Fibroblast of skin of left biceps (primary cell): ENCODE measurements at regions not wholly inside any gene's neighbourhood (a gene's known extent, or its start where the extent isn't known, plus 50 kb on each side); places are given as distances from the start of the nearest gene placed in this dataset.
"Not testable (repeated sequence)": the region's sequence is repeated elsewhere in the genome, so short reads cannot be mapped to it uniquely, and the experiment has no call there.

Source experiments
- DNase-seq, 2 experiments: peaks; one replicate each; pipeline ENCODE4 v3.0.0-alpha.2; 2013; ENCODE audit warnings: low read depth in 2 of 2

- DNase-seq: peak; percentile 38 to 53
Observed at GRCh38 chr12:83945871-83946270, 966.7 kb downstream of the SLC6A15 start.

GRCh38 chr12:83939718-83940117 lies 972.9 kb downstream of the SLC6A15 start:
- DNase-seq: no peak

GRCh38 chr12:83933615-83934014 lies 979.0 kb downstream of the SLC6A15 start:
- no peak for DNase-seq

GRCh38 chr12:83932011-83932410 lies 980.6 kb downstream of the SLC6A15 start:
- no peak for DNase-seq

- DNase-seq: no peak
Observed at GRCh38 chr12:83931451-83931850, 981.1 kb downstream of the SLC6A15 start.

- DNase-seq: not testable (repeated sequence)
Observed at GRCh38 chr12:83929792-83930191, 982.8 kb downstream of the SLC6A15 start.

GRCh38 chr12:83920821-83921547 lies 991.6 kb downstream of the SLC6A15 start:
- DNase-seq: no peak

- DNase-seq: no peak
Observed at GRCh38 chr12:83919081-83919480, 993.5 kb downstream of the SLC6A15 start.

GRCh38 chr12:83904175-83904574 lies 1008.4 kb downstream of the SLC6A15 start:
- DNase-seq: no peak

GRCh38 chr12:83896416-83896815 lies 1016.2 kb downstream of the SLC6A15 start:
- no peak for DNase-seq

- DNase-seq: no peak
Observed at GRCh38 chr12:83893101-83893500, 1019.5 kb downstream of the SLC6A15 start.

- DNase-seq: no peak
Observed at GRCh38 chr12:83889745-83890144, 1022.9 kb downstream of the SLC6A15 start.

GRCh38 chr12:83886479-83886878 lies 1026.1 kb downstream of the SLC6A15 start:
- no peak for DNase-seq

GRCh38 chr12:83870921-83871599 lies 1041.5 kb downstream of the SLC6A15 start:
- DNase-seq: not testable (repeated sequence)

GRCh38 chr12:83866477-83866876 lies 1046.1 kb downstream of the SLC6A15 start:
- DNase-seq: no peak

GRCh38 chr12:83865431-83865830 lies 1047.2 kb downstream of the SLC6A15 start:
- DNase-seq: no peak

GRCh38 chr12:83864054-83864453 lies 1048.5 kb downstream of the SLC6A15 start:
- DNase-seq: no peak

GRCh38 chr12:83859021-83859420 lies 1053.6 kb downstream of the SLC6A15 start:
- no peak for DNase-seq

GRCh38 chr12:83856803-83857202 lies 1055.8 kb downstream of the SLC6A15 start:
- DNase-seq: no peak

- DNase-seq: no peak
Observed at GRCh38 chr12:83850531-83850930, 1062.1 kb downstream of the SLC6A15 start.

- no peak for DNase-seq
Observed at GRCh38 chr12:83848702-83849101, 1063.9 kb downstream of the SLC6A15 start.

- DNase-seq: peak; percentile 42 to 50
Observed at GRCh38 chr12:83843541-83843940, 1069.1 kb downstream of the SLC6A15 start.

- peak; percentile 38 to 45 for DNase-seq
Observed at GRCh38 chr12:83841620-83842019, 1071.0 kb downstream of the SLC6A15 start.
